ENCODE measurements at regions not wholly inside any gene's neighbourhood (a gene's known extent, or its start where the extent isn't known, plus 50 kb on each side); places are given as distances from the start of the nearest gene placed in this dataset.

GRCh38 chr9:18350995-18351595, 122.9 kb upstream of the ADAMTSL1 start:
- no peak overlapping the region for H4K5ac ChIP-seq (ENCODE audit: insufficient read length, low read depth, low read length)
- H3K14ac ChIP-seq (ENCODE audit: insufficient read depth, low read length) = no peak overlapping the region
- H2AK5ac ChIP-seq (ENCODE audit: insufficient read length, low read length) = no peak overlapping the region
- H3K4me1 ChIP-seq (ENCODE audit: insufficient read depth, low read length) = no peaks in the 10 kb centered on the region
- Mint-ChIP-seq H3K27me3 (ENCODE audit: low read depth) (no peaks in the 10 kb centered on the region), H3K9me3 (no peaks in the 10 kb centered on the region), H3K27ac (no peak overlapping the region), H3K36me3 (ENCODE audit: insufficient read depth in 1 of 3, low read depth in 3 of 3) (no peaks in the 10 kb centered on the region), H3K4me1 (peaks cover 4% of the 10 kb centered on the region in 2 experiments; a peak in 3 of 4 replicates), H3K4me3 (no peak overlapping the region)
- H2BK120ac ChIP-seq (ENCODE audit: low read depth, low read length, poor library complexity, severe bottlenecking) = no peak overlapping the region
- H3K23ac ChIP-seq (ENCODE audit: insufficient read length, low read depth, low read length) = no peak overlapping the region
- no peaks in the 10 kb centered on the region for H3K9me3 ChIP-seq (ENCODE audit: control insufficient read depth, low read depth, low read length)
- H2BK15ac ChIP-seq (ENCODE audit: low read depth, low read length) = no peak overlapping the region
- H2AFZ ChIP-seq (ENCODE audit: low read length) = no peak overlapping the region
- WGBS (ENCODE audit: extremely low coverage, insufficient read length, low lambda C conversion rate) = no CpG with 5 or more reads among the region's 4 CpGs
- H3K27ac ChIP-seq (ENCODE audit: insufficient read length, low read depth, low read length) = no peak overlapping the region
- no peak overlapping the region for H4K8ac ChIP-seq (replicated peaks; ENCODE audit: insufficient read length, low read depth, low read length)
- no peak overlapping the region for H3K56ac ChIP-seq (ENCODE audit: insufficient read length, low read depth, low read length)
- no peak overlapping the region for H3K4me2 ChIP-seq (ENCODE audit: insufficient read depth, insufficient read length, low read length)
- H2BK5ac ChIP-seq (ENCODE audit: insufficient read length, low read length) = no peak overlapping the region
- H3K79me2 ChIP-seq (ENCODE audit: insufficient read depth, low read length) = no peaks in the 10 kb centered on the region
- no peaks in the 10 kb centered on the region for H3K27me3 ChIP-seq (ENCODE audit: insufficient read depth, low read length)
- no peak for TF ChIP-seq CTCF (conservative IDR thresholded peaks at IDR 0.05)
- no peak for DNase-seq
- no peak overlapping the region for H3K9ac ChIP-seq (ENCODE audit: extremely low read depth, insufficient read length, low read length)
- H4K20me1 ChIP-seq (ENCODE audit: control insufficient read depth, insufficient read depth, insufficient read length) = no peaks in the 10 kb centered on the region
- H4K91ac ChIP-seq (ENCODE audit: insufficient read length, low read depth, low read length) = no peak overlapping the region
- no peak overlapping the region for H3T11ph ChIP-seq (ENCODE audit: low read length)
- H3K23me2 ChIP-seq (ENCODE audit: insufficient read length, low read depth, low read length, poor library complexity, severe bottlenecking) = no peaks in the 10 kb centered on the region
- no peak overlapping the region for H3K18ac ChIP-seq (ENCODE audit: insufficient read length, low read depth, low read length)
- no peak overlapping the region for H2BK20ac ChIP-seq (ENCODE audit: low read depth, low read length, poor library complexity, severe bottlenecking)
- H2BK12ac ChIP-seq (ENCODE audit: insufficient read length, low read depth, low read length) = no peak overlapping the region
- H3K4ac ChIP-seq (ENCODE audit: low read depth, low read length) = no peak overlapping the region
- H3K79me1 ChIP-seq (ENCODE audit: insufficient read depth, low read depth, low read length, poor library complexity, severe bottlenecking) = no peaks in the 10 kb centered on the region
